ENCODE measurements at regions not wholly inside any gene's neighbourhood (a gene's known extent, or its start where the extent isn't known, plus 50 kb on each side); places are given as distances from the start of the nearest gene placed in this dataset.

DNA sequence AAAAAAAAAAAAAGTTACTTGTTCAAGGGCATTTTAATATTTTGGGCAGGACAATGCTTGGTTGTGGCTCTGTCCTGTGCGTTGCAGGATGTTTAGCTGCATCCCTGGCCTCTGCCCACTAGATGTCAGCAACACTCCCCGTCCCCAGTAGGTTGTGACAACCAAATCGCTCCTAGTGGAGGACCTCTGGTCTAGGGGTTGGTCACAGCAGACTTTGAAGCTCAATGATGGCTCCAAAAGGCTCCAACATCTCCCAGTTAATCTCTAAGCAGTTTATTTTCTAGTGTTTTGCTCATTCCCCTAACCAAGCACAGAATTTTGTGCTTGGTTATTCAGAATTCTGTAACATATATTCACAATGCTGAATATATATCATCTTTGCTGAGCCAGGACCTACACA, 67.0 kb downstream of the CHRNA1 start:
- no peaks in the 10 kb centered on the region for H3K4me1 ChIP-seq
- no peaks in the 10 kb centered on the region for H3K9me3 ChIP-seq
- H3K36me3 ChIP-seq: no peaks in the 10 kb centered on the region
- TF ChIP-seq, protein P1, sequence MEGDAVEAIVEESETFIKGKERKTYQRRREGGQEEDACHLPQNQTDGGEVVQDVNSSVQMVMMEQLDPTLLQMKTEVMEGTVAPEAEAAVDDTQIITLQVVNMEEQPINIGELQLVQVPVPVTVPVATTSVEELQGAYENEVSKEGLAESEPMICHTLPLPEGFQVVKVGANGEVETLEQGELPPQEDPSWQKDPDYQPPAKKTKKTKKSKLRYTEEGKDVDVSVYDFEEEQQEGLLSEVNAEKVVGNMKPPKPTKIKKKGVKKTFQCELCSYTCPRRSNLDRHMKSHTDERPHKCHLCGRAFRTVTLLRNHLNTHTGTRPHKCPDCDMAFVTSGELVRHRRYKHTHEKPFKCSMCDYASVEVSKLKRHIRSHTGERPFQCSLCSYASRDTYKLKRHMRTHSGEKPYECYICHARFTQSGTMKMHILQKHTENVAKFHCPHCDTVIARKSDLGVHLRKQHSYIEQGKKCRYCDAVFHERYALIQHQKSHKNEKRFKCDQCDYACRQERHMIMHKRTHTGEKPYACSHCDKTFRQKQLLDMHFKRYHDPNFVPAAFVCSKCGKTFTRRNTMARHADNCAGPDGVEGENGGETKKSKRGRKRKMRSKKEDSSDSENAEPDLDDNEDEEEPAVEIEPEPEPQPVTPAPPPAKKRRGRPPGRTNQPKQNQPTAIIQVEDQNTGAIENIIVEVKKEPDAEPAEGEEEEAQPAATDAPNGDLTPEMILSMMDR (IDR thresholded peaks at IDR 0.05): peak in 1 of 2 donors; percentile 73
- no peak for TF ChIP-seq EP300 (IDR thresholded peaks at IDR 0.05)
- WGBS: 5% methylated on average over 3 of the region's 3 CpGs
- no peak overlapping the region for H3K27ac ChIP-seq
- no peaks in the 10 kb centered on the region for H3K27me3 ChIP-seq
- DNase-seq (ENCODE audit: low spot score in 2 of 2): no peak
- H3K4me3 ChIP-seq: no peak overlapping the region

DNA sequence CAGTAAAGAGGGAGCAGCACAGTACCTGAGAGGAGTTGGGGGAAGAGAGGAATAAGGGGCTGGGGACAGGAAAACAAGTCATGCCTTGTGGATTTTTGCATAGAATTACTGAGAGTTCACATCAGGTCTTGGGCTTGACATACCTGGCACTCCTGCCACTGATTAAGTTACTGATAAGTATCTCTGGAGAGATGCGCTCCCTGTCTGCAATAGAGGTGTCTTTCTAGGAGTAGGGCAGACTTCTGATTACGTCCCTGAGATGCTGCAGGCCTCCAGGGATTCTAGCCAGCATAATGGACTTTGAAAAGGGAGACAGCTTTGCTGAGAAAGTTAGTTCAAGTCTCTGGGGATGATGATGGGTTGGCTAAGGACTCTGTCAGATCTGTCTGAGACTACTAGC, 69.4 kb downstream of the CHRNA1 start:
- WGBS: 25% methylated on average over 2 of the region's 2 CpGs
- no peak overlapping the region for H3K27ac ChIP-seq
- DNase-seq (ENCODE audit: low spot score in 2 of 2): no peak
- TF ChIP-seq, protein P1 (IDR thresholded peaks at IDR 0.05): no peak
- TF ChIP-seq POLR2AphosphoS5 (IDR thresholded peaks at IDR 0.05) (no peak), EP300 (IDR thresholded peaks at IDR 0.05) (no peak), POLR2A (IDR thresholded peaks at IDR 0.05) (no peak)
- no peaks in the 10 kb centered on the region for H3K36me3 ChIP-seq
- no peaks in the 10 kb centered on the region for H3K9me3 ChIP-seq
- H3K4me3 ChIP-seq: no peak overlapping the region
- H3K27me3 ChIP-seq: no peaks in the 10 kb centered on the region
- H3K4me1 ChIP-seq: no peaks in the 10 kb centered on the region

DNA sequence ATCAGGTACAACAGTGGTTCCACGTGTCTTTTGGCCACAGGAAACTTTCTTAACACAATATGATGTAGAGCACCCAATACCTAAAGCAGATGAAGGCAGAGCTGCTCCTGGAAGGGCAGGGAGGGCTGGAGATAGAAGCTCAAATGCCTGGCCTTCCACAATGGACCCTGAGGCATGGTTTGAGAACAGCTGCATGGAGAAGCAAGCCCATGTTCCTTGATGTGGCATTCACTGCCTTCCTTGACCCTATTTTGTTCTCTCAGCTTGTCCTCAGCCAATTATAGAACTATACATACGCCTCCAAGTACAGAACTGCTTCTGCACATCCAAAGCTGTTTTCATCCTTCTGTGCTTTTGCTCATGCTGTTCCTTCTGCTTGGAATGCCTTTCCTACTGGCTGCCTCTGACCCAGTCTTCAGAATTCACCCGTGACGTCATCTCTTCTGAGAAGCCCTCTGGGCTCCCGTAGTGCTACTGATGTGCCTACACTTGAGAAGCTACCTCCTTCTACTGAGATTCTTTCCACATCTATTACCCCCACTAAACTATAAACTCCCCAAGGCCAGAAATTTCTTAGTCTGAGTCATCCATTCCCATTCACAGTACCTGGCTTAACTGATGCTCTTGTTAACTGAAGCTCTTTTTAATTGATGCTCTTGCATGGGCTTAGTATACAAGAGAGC, 69.9 kb downstream of the CHRNA1 start:
- no peak for DNase-seq (ENCODE audit: low spot score in 2 of 2)
- WGBS: 74% methylated on average over 5 of the region's 5 CpGs
- Histone ChIP-seq H3K36me3 (no peaks in the 10 kb centered on the region), H3K4me3 (no peak overlapping the region), H3K27me3 (no peaks in the 10 kb centered on the region), H3K9me3 (no peaks in the 10 kb centered on the region), H3K4me1 (no peaks in the 10 kb centered on the region), H3K27ac (no peak overlapping the region)
- TF ChIP-seq EP300 (IDR thresholded peaks at IDR 0.05) (no peak), POLR2A (IDR thresholded peaks at IDR 0.05) (no peak)

DNA sequence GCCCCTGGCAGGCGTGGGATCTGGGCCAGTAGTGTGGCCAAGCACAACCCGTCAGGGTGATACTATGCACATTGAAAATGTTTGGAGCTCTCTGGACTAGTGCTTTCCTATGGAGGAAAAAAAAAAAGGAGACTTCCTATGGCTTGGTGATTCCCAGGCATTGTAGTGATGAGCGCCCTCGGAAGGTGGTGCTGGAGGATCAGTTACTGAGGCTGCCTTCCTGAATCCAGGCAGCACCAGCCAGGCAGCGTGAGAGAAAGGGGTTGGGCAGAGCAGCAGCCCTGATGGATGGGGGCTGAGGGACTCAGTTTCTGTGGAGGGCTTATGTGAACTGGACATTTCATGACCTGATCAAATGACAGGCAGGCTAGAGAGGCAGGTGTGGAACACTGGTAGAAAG, 70.9 kb downstream of the CHRNA1 start:
- Histone ChIP-seq H3K4me1 (peaks cover 2% of the 10 kb centered on the region), H3K4me3 (no peak overlapping the region), H3K9me3 (no peaks in the 10 kb centered on the region), H3K36me3 (no peaks in the 10 kb centered on the region), H3K27me3 (no peaks in the 10 kb centered on the region), H3K27ac (no peak overlapping the region)
- 89% methylated on average over 5 of the region's 5 CpGs for WGBS
- DNase-seq (ENCODE audit: low spot score in 2 of 2): no peak
- TF ChIP-seq POLR2AphosphoS5 (IDR thresholded peaks at IDR 0.05) (no peak), POLR2A (IDR thresholded peaks at IDR 0.05) (no peak), EP300 (IDR thresholded peaks at IDR 0.05) (no peak)
- TF ChIP-seq, protein P1 (IDR thresholded peaks at IDR 0.05): no peak

DNA sequence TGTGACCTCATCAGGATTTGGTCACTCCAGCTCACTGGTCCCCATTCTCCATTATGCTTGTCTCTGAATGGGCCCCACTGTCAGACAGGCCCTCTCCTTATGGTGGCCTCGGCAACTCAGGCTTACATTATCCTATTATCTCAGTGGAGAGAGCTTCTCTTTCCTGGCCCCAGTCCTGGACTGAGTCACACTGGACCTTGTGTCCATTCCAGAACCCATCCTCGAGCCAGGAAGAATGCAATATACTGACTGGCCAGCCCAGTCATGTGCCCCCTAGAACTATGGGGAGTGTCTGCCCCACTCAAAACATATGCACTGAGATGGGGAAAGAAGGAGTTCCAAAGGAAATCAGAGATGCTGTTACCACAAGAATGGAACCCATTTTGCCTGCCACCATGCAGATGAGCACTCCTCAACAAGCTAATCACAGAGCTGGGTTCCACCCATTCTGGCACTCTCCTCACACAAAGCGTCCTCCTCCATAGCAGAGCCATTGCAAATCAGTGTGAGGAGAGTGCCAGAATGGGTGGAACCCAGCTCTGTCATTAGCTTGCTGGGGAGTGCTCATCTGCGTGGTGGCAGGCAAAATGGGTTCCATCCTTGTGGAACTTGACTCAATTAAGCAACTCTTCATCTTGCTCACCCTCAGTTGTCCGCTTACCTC, 71.9 kb downstream of the CHRNA1 start:
- TF ChIP-seq EP300 (IDR thresholded peaks at IDR 0.05) (no peak), POLR2AphosphoS5 (IDR thresholded peaks at IDR 0.05) (no peak), POLR2A (IDR thresholded peaks at IDR 0.05) (no peak)
- TF ChIP-seq, protein P1 (IDR thresholded peaks at IDR 0.05): no peak
- Histone ChIP-seq H3K27me3 (no peaks in the 10 kb centered on the region), H3K27ac (no peak overlapping the region), H3K36me3 (no peaks in the 10 kb centered on the region), H3K4me1 (peaks cover 3% of the 10 kb centered on the region), H3K4me3 (no peak overlapping the region), H3K9me3 (no peaks in the 10 kb centered on the region)
- DNase-seq (ENCODE audit: low spot score in 2 of 2): no peak
- WGBS: 74% methylated on average over 3 of the region's 5 CpGs
